ENCODE measurements at regions not wholly inside any gene's neighbourhood (a gene's known extent, or its start where the extent isn't known, plus 50 kb on each side); places are given as distances from the start of the nearest gene placed in this dataset.

- TF ChIP-seq HOXB13 (CRISPR knock-in tag; IDR thresholded peaks at IDR 0.05; ENCODE audit: low read depth) (no peak), CTCF (IDR thresholded peaks at IDR 0.05) (no peak), TFCP2L1 (CRISPR knock-in tag; IDR thresholded peaks at IDR 0.05) (no peak), JUN (IDR thresholded peaks at IDR 0.05) (no peak), NFE2L2 (conservative IDR thresholded peaks at IDR 0.05; ENCODE audit: low read length) (no peak), FOSB (CRISPR knock-in tag; IDR thresholded peaks at IDR 0.05) (no peak)
Measured at GRCh38 chr7:19554581-19554980, 154.3 kb downstream of the POLR1F start.

All from A549 (cell line).